ENCODE measurements at regions not wholly inside any gene's neighbourhood (a gene's known extent, or its start where the extent isn't known, plus 50 kb on each side); places are given as distances from the start of the nearest gene placed in this dataset.
"Not testable (repeated sequence)": the region's sequence is repeated elsewhere in the genome, so short reads cannot be mapped to it uniquely, and the experiment has no call there.

DNA sequence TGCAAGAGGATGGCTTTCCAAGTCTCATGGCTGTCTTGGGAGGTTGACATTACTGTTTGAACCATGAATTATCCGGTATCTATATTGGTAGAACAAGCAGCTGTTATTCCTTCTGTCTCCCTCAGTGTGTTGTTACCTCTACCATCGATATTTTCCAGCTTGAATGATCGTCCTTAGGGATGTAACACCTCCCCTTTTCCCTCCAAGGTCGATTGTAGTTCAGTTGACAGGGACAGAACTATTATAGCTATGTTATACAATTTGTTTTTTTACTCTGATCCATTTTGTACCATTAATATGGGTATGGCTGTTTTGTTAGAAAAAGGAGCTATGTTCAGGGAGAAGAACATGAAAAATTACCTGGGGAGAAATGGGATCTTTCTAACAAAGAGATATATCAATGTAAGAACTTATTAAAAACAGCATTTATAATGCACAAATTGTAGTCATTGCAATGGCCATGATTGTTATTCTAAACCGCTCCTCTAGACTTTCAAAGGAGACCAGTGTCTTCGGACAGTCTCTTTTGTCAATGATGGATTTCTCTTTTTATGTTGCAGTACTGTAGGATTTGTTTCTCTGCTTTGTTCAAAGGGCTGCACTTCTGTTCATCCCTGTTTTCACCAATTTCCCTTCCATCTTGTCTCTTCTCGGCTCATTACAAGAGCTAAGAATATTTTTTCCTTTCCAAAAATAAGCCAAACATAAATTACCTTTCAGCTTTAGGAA lies 1535.5 kb downstream of the KHDRBS2 start:
- H3K9me3 ChIP-seq (ENCODE audit: control insufficient read depth, insufficient read depth, low read length); H3K27me3 ChIP-seq (ENCODE audit: control insufficient read depth, insufficient read depth, low read length); H3K9ac ChIP-seq (ENCODE audit: low read depth, low read length); H3K36me3 ChIP-seq (ENCODE audit: control insufficient read depth, insufficient read depth, low read length); H3K4me1 ChIP-seq (ENCODE audit: control insufficient read depth, insufficient read depth, low read length); H3K4me3 ChIP-seq (ENCODE audit: low read depth, low read length); H3K27ac ChIP-seq (ENCODE audit: low read depth, low read length): not testable (repeated sequence)

DNA sequence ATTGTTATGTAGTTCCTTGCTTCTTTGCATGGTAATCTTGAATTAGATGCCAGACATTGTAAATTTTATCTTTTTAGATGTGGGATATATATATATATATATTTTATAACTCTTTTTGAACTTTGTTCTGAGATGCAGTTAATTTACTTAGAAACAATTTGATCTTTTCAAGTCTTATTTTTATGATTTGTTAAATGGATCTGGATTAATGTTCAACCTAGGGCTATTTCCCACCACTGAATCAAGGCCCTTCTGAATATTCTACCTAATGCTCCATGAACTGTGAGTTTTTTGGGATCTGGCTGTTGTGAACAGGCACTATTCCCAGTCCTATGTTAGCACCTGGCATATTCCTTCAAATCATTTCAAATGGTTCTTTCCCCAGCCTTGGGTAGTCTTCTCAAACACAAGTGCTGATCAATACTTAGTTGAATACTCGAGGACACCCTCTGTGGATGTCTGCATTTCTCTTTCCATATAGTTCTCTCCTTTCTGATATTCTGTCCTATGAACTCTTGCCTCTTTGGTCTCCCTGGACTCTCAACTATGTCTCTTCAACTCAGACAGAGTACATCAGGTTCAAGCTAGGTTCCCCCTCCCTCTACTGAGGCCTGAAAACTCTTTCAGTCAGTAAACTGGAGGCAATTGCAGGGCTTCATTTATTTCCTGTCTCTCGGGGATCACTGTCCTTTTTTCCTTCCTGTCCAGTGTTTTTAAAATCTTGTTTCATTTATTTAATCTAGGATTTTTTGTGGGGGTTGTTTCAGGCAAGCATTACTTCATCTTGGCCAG lies 1538.1 kb downstream of the KHDRBS2 start:
- H3K9ac ChIP-seq (ENCODE audit: low read depth, low read length); H3K4me1 ChIP-seq (ENCODE audit: control insufficient read depth, insufficient read depth, low read length): not testable (repeated sequence)

DNA sequence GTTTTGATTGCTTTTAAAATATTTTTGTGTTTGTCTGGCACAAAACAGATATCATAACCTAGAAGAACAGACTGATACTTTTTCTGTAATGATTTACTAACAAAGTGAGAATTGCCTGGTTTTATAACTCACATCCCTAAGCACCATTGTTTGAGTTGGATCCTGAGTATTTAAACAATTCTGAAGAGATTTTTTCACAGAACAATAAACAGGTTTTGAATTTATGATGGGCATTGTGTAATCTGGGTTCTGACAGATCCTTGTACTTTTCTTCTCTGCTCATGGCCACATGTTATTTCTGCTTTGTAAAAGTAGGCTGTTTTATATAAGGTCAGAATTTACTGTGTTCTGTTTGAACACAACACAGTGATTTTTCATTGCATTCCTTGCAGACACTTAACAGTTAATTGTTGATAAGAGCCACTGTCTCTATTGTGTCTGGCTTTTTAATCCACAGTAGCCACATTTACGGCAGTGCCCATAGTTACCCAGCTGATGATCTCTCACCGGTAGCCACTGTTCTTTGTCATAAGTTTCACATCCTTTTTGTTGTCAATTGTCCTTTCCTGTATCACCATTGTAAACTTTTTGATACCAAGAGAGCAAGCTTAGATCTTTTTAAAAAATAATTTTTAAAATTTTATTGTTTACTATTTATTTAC lies 1548.1 kb downstream of the KHDRBS2 start:
- H3K4me3 ChIP-seq (ENCODE audit: low read depth, low read length); H3K9ac ChIP-seq (ENCODE audit: low read depth, low read length); H3K36me3 ChIP-seq (ENCODE audit: control insufficient read depth, insufficient read depth, low read length); H3K9me3 ChIP-seq (ENCODE audit: control insufficient read depth, insufficient read depth, low read length); H3K27me3 ChIP-seq (ENCODE audit: control insufficient read depth, insufficient read depth, low read length); H3K27ac ChIP-seq (ENCODE audit: low read depth, low read length); H3K4me1 ChIP-seq (ENCODE audit: control insufficient read depth, insufficient read depth, low read length): not testable (repeated sequence)

More for the DNA sequence above, 1538.1 kb downstream of the KHDRBS2 start:
- not testable (repeated sequence) for H3K36me3 ChIP-seq (ENCODE audit: control insufficient read depth, insufficient read depth, low read length); H3K4me3 ChIP-seq (ENCODE audit: low read depth, low read length); H3K27me3 ChIP-seq (ENCODE audit: control insufficient read depth, insufficient read depth, low read length); H3K27ac ChIP-seq (ENCODE audit: low read depth, low read length); H3K9me3 ChIP-seq (ENCODE audit: control insufficient read depth, insufficient read depth, low read length)

DNA sequence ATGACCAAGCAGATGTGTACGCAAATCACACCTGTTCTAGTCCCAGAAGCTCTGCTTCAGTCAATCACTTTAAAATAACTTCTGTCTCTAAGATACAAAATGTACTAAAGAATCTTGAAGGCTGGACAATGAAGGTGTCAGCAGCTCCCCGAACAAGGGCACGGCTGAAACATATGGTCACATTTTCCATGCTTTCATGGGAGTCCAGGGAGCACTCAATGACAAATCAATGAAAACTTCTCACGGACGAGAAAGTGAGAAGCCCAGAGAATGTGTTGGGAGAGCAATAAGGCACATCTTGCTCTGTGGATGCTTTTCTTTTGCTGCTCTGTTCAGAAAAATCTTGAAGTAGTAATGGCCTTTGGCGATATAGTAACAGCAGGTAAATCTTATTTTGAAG lies 1548.7 kb downstream of the KHDRBS2 start:
- not testable (repeated sequence) for H3K27me3 ChIP-seq (ENCODE audit: control insufficient read depth, insufficient read depth, low read length)

DNA sequence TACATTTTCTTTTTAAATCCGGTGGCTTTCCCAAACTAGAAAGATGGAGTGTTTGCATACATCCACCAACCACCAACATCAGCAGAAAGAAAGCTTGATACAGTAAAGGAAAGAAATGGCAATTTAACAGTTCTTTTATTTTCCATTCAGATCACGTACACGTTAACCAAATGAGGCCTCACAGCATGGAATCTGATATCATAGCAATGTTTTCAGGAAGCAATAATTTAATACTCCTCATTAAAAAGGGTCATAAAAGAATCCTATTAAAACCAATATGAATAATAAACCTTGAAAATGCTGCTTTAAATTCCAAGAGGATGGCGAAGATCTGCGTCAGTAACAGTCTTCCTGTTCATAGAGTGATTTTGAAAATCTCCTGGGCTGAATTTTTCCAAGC lies 1562.1 kb downstream of the KHDRBS2 start:
- H3K36me3 ChIP-seq (ENCODE audit: control insufficient read depth, insufficient read depth, low read length); H3K27ac ChIP-seq (ENCODE audit: low read depth, low read length); H3K9me3 ChIP-seq (ENCODE audit: control insufficient read depth, insufficient read depth, low read length); H3K4me1 ChIP-seq (ENCODE audit: control insufficient read depth, insufficient read depth, low read length); H3K9ac ChIP-seq (ENCODE audit: low read depth, low read length); H3K27me3 ChIP-seq (ENCODE audit: control insufficient read depth, insufficient read depth, low read length); H3K4me3 ChIP-seq (ENCODE audit: low read depth, low read length): not testable (repeated sequence)

More for the DNA sequence above, 1548.7 kb downstream of the KHDRBS2 start:
- H3K4me1 ChIP-seq (ENCODE audit: control insufficient read depth, insufficient read depth, low read length); H3K4me3 ChIP-seq (ENCODE audit: low read depth, low read length); H3K36me3 ChIP-seq (ENCODE audit: control insufficient read depth, insufficient read depth, low read length); H3K27ac ChIP-seq (ENCODE audit: low read depth, low read length); H3K9me3 ChIP-seq (ENCODE audit: control insufficient read depth, insufficient read depth, low read length); H3K9ac ChIP-seq (ENCODE audit: low read depth, low read length): not testable (repeated sequence)

DNA sequence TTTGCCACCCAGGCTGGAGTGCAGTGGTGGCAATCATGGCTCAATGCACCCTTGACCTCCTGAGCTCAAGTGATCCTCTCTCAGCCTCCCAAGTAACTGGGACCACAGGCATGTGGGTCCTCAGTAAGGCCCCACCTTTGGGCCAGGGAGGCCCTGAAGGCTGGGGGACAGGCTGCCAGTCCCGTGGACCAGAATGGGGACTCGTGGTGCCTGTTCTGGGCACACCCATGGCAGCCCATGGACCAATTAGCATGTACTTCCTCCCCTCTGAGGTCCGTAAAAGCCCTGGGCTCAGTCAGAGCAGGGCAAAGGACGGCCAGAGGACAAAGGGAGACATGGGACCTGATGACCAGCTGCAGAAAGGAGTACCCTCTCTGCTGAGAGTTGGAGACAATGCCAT lies 1590.8 kb downstream of the KHDRBS2 start:
- Histone ChIP-seq H3K9ac (ENCODE audit: low read depth, low read length) (no peak overlapping the region), H3K9me3 (ENCODE audit: control insufficient read depth, insufficient read depth, low read length) (no peaks in the 10 kb centered on the region; the same call in 1 of the 2 replicates), H3K4me3 (ENCODE audit: low read depth, low read length) (no peak overlapping the region), H3K27ac (ENCODE audit: low read depth, low read length) (no peak overlapping the region), H3K36me3 (ENCODE audit: control insufficient read depth, insufficient read depth, low read length) (no peaks in the 10 kb centered on the region), H3K4me1 (ENCODE audit: control insufficient read depth, insufficient read depth, low read length) (peaks cover 4% of the 10 kb centered on the region; the same call in 1 of the 2 replicates), H3K27me3 (ENCODE audit: control insufficient read depth, insufficient read depth, low read length) (no peaks in the 10 kb centered on the region)

DNA sequence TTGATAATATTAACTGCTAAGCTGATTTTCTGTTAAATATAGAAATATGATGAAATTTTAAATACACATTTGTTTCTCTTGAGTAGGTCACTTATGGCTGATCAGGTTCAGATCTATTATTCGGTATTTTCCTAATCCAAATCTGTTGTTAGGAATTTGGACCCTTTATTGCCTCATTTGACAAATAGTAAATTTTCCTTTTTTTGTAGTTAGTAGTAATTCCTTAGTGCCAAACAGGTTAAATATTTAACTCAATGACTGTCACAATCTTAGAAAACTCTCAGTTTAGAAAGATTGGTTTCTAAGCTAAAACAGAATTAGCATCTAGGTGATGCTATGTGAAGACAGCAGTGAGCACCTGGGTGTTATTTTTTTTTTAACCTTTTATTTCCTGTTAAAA lies 1598.9 kb downstream of the KHDRBS2 start:
- no peaks in the 10 kb centered on the region for H3K36me3 ChIP-seq (ENCODE audit: control insufficient read depth, insufficient read depth, low read length)
- H3K9me3 ChIP-seq (ENCODE audit: control insufficient read depth, insufficient read depth, low read length) = no peaks in the 10 kb centered on the region
- peaks cover 24% of the 10 kb centered on the region for H3K4me1 ChIP-seq (ENCODE audit: control insufficient read depth, insufficient read depth, low read length)
- H3K27me3 ChIP-seq (ENCODE audit: control insufficient read depth, insufficient read depth, low read length) = no peaks in the 10 kb centered on the region
- H3K9ac ChIP-seq (ENCODE audit: low read depth, low read length) = no peak overlapping the region
- no peak overlapping the region for H3K4me3 ChIP-seq (ENCODE audit: low read depth, low read length)
- H3K27ac ChIP-seq (ENCODE audit: low read depth, low read length) = no peak overlapping the region

DNA sequence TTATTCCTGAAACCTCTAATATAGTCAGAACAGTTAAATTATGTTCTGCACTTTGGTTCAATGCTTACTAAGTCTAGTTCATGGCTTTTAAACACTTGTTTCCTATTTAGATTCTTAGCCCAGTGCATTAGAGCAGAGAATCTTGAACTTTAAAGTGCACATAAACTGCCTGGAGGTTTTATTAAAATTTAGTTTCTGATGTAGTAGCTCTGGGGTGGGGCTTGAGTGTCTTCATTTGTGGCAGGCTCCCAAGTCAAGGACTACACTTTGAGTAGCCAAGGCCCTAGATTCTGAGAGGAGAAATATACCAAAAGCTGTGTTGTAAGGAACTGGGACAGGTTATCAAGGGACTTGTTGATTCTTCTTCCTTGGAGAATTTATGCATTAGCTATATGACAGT lies 1604.2 kb downstream of the KHDRBS2 start:
- Histone ChIP-seq H3K4me3 (ENCODE audit: low read depth, low read length) (no peak overlapping the region), H3K27ac (ENCODE audit: low read depth, low read length) (no peak overlapping the region), H3K27me3 (ENCODE audit: control insufficient read depth, insufficient read depth, low read length) (no peaks in the 10 kb centered on the region), H3K4me1 (ENCODE audit: control insufficient read depth, insufficient read depth, low read length) (peaks cover 9% of the 10 kb centered on the region; the same call in 1 of the 2 replicates), H3K36me3 (ENCODE audit: control insufficient read depth, insufficient read depth, low read length) (no peaks in the 10 kb centered on the region), H3K9me3 (ENCODE audit: control insufficient read depth, insufficient read depth, low read length) (no peaks in the 10 kb centered on the region), H3K9ac (ENCODE audit: low read depth, low read length) (no peak overlapping the region)

DNA sequence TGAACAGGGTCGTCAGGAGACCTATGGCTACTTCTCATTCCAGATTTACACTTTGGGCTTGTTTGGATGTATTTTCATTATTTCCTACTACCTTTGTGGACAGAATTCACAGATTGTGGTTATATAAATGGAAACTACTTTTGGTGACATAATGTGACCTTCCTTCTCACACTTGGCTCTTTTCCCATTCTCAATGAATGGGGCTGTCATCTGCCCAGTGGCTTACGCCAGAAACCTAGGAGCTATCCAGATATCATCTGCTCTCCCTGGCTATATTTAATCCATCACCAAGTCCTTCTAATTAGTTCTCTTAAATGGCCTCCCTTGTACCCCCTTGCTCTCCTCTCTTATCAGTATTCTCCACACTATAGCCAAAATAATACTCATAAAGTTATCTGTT lies 1606.8 kb downstream of the KHDRBS2 start:
- H3K9me3 ChIP-seq (ENCODE audit: control insufficient read depth, insufficient read depth, low read length) = peaks cover 7% of the 10 kb centered on the region
- H3K4me1 ChIP-seq (ENCODE audit: control insufficient read depth, insufficient read depth, low read length) = no peaks in the 10 kb centered on the region

DNA sequence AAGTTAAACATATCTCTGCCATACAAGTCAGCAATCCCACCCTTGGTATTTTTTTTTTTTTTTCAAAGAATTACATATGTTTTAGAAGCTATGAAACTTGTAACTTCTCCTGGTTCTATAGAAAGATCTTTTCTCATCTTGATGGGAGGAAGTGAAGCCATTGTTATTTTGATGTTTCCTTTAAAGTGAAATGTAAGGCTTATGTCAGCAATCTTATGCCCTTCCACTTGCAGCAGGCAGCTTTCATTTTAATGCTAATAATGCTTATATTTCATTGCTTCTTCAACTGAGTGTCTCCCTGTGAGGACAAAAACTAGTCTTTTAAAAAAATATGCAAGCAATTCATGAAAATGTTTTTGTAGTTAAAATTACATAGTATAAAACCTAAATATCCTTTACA lies 1614.7 kb downstream of the KHDRBS2 start:
- H3K4me3 ChIP-seq (ENCODE audit: low read depth, low read length) = peak overlapping the region; percentile 30; the same call in 1 of the 2 replicates
- H3K9me3 ChIP-seq (ENCODE audit: control insufficient read depth, insufficient read depth, low read length) = peaks cover 18% of the 10 kb centered on the region
- H3K27ac ChIP-seq (ENCODE audit: low read depth, low read length) = peak overlapping the region; percentile 64
- no peak overlapping the region for H3K9ac ChIP-seq (ENCODE audit: low read depth, low read length)
- H3K4me1 ChIP-seq (ENCODE audit: control insufficient read depth, insufficient read depth, low read length) = peaks cover 26% of the 10 kb centered on the region
- H3K27me3 ChIP-seq (ENCODE audit: control insufficient read depth, insufficient read depth, low read length) = no peaks in the 10 kb centered on the region
- H3K36me3 ChIP-seq (ENCODE audit: control insufficient read depth, insufficient read depth, low read length) = no peaks in the 10 kb centered on the region

More for the DNA sequence above, 1606.8 kb downstream of the KHDRBS2 start:
- Histone ChIP-seq H3K4me3 (ENCODE audit: low read depth, low read length) (no peak overlapping the region), H3K27ac (ENCODE audit: low read depth, low read length) (no peak overlapping the region), H3K27me3 (ENCODE audit: control insufficient read depth, insufficient read depth, low read length) (no peaks in the 10 kb centered on the region), H3K36me3 (ENCODE audit: control insufficient read depth, insufficient read depth, low read length) (no peaks in the 10 kb centered on the region), H3K9ac (ENCODE audit: low read depth, low read length) (no peak overlapping the region)

DNA sequence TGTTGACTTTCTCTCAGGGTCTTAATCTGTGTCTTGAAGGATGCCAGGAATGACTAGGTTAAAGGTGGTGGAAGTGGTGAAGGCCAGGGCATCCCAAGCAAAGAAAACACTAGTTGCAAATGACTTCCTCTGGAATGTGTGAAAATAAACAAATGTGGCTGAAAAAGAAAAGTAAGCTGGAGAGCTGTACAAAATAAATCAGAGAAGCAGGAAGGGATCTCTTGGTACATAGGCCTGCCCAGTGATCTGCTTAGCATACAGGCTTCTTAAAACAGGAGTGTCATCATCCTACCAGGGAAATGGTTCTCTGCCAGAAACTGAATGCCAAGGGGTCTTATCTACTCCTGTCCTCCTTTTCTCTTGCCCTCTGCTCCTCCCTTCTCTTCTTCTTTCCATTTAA lies 1616.0 kb downstream of the KHDRBS2 start:
- H3K36me3 ChIP-seq (ENCODE audit: control insufficient read depth, insufficient read depth, low read length) = no peaks in the 10 kb centered on the region
- peaks cover 16% of the 10 kb centered on the region for H3K9me3 ChIP-seq (ENCODE audit: control insufficient read depth, insufficient read depth, low read length)
- H3K27ac ChIP-seq (ENCODE audit: low read depth, low read length) = peak overlapping the region; percentile 64
- H3K27me3 ChIP-seq (ENCODE audit: control insufficient read depth, insufficient read depth, low read length) = no peaks in the 10 kb centered on the region
- H3K9ac ChIP-seq (ENCODE audit: low read depth, low read length) = no peak overlapping the region
- no peak overlapping the region for H3K4me3 ChIP-seq (ENCODE audit: low read depth, low read length)
- H3K4me1 ChIP-seq (ENCODE audit: control insufficient read depth, insufficient read depth, low read length) = peaks cover 26% of the 10 kb centered on the region
